Lower leg skin (tissue), 3 donors: ENCODE measurements at regions not wholly inside any gene's neighbourhood (a gene's known extent, or its start where the extent isn't known, plus 50 kb on each side); places are given as distances from the start of the nearest gene placed in this dataset.

Source experiments
- POLR2A ChIP-seq, 2 donors: fragments of 450-650 bp; IDR thresholded peaks; one replicate each; pipeline ENCODE4 v1.6.1; 2016 to 2017; ENCODE audit warnings: antibody characterized with exemption in 2 of 2, mild to moderate bottlenecking in 1 of 2, moderate library complexity in 1 of 2
- TF ChIP-seq, protein P1 (sequence below), 3 donors: fragments of 450-650 bp; IDR thresholded peaks; one replicate each; pipeline ENCODE4 v1.5.1; 2016; ENCODE audit warnings: antibody characterized with exemption in 3 of 3, mild to moderate bottlenecking in 3 of 3, moderate library complexity in 2 of 3

DNA sequence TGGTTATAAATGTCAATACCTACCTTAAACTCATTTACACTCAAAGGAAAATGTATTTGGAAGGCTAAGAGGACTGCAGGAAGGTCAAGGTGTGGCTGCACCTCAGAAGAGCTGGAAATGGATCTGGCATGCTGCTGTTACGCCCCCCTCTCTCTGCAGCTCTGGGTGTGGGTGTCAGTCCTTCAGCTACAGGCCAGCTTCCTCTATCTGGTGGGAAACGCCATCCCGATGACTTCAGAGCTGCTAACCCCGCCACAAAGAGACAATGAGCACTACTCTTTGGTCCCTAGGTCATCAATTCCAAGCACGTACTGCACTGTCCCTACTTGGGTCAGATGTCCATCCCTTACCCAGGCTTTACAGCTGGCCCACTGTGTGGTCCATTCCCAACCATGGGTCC, 74.2 kb downstream of the TEX35 start:
- TF ChIP-seq, protein P1, sequence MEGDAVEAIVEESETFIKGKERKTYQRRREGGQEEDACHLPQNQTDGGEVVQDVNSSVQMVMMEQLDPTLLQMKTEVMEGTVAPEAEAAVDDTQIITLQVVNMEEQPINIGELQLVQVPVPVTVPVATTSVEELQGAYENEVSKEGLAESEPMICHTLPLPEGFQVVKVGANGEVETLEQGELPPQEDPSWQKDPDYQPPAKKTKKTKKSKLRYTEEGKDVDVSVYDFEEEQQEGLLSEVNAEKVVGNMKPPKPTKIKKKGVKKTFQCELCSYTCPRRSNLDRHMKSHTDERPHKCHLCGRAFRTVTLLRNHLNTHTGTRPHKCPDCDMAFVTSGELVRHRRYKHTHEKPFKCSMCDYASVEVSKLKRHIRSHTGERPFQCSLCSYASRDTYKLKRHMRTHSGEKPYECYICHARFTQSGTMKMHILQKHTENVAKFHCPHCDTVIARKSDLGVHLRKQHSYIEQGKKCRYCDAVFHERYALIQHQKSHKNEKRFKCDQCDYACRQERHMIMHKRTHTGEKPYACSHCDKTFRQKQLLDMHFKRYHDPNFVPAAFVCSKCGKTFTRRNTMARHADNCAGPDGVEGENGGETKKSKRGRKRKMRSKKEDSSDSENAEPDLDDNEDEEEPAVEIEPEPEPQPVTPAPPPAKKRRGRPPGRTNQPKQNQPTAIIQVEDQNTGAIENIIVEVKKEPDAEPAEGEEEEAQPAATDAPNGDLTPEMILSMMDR (IDR thresholded peaks at IDR 0.05), result no peak
- TF ChIP-seq POLR2A (IDR thresholded peaks at IDR 0.05), result no peak
